ENCODE measurements at regions not wholly inside any gene's neighbourhood (a gene's known extent, or its start where the extent isn't known, plus 50 kb on each side); places are given as distances from the start of the nearest gene placed in this dataset.

- Mint-ChIP-seq H3K36me3 (ENCODE audit: insufficient read depth, unreplicated experiment) (no peaks in the 10 kb centered on the region), H3K4me1 (ENCODE audit: insufficient read depth, unreplicated experiment) (peaks cover 38% of the 10 kb centered on the region), H3K27ac (ENCODE audit: low read depth, unreplicated experiment) (no peak overlapping the region), H3K9me3 (ENCODE audit: unreplicated experiment) (peaks cover 14% of the 10 kb centered on the region), H3K4me3 (ENCODE audit: unreplicated experiment) (no peak overlapping the region), H3K27me3 (ENCODE audit: insufficient read depth, unreplicated experiment) (no peaks in the 10 kb centered on the region)
- POLR2A ChIA-PET = interaction anchor here (1.7 kb wide), 1 partner anchor 94 kb away, joined by 6 read pairs; no protein-coding TSS in a partner anchor
- CTCF ChIA-PET = interaction anchor here (0.6 to 1.6 kb wide), 5 partner anchors 9 to 998 kb away, joined by 3 to 6 read pairs (median 3); no protein-coding TSS in a partner anchor
- peak; percentile 75 for DNase-seq (ENCODE audit: unreplicated experiment)
- intact Hi-C loops (cut with micrococcal nuclease) = no loop called here
- TF ChIP-seq, protein P1, sequence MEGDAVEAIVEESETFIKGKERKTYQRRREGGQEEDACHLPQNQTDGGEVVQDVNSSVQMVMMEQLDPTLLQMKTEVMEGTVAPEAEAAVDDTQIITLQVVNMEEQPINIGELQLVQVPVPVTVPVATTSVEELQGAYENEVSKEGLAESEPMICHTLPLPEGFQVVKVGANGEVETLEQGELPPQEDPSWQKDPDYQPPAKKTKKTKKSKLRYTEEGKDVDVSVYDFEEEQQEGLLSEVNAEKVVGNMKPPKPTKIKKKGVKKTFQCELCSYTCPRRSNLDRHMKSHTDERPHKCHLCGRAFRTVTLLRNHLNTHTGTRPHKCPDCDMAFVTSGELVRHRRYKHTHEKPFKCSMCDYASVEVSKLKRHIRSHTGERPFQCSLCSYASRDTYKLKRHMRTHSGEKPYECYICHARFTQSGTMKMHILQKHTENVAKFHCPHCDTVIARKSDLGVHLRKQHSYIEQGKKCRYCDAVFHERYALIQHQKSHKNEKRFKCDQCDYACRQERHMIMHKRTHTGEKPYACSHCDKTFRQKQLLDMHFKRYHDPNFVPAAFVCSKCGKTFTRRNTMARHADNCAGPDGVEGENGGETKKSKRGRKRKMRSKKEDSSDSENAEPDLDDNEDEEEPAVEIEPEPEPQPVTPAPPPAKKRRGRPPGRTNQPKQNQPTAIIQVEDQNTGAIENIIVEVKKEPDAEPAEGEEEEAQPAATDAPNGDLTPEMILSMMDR (IDR thresholded peaks at IDR 0.05; ENCODE audit: unreplicated experiment) = no peak
- no TSS peak for BruUV-seq (replicated peaks)
Observed at GRCh38 chr5:162325143-162325727, 257.7 kb downstream of the GABRG2 start.

GRCh38 chr5:162334944-162335343, 267.4 kb downstream of the GABRG2 start:
- CTCF ChIA-PET = no interaction called here
- no TSS peak for BruUV-seq (replicated peaks)
- POLR2A ChIA-PET = no interaction called here
- no peak overlapping the region for H3K4me3 Mint-ChIP-seq (ENCODE audit: unreplicated experiment)
- H3K4me1 Mint-ChIP-seq (ENCODE audit: insufficient read depth, unreplicated experiment) = no peaks in the 10 kb centered on the region
- TF ChIP-seq, protein P1 (IDR thresholded peaks at IDR 0.05; ENCODE audit: unreplicated experiment) = no peak
- no peak overlapping the region for H3K27ac Mint-ChIP-seq (ENCODE audit: low read depth, unreplicated experiment)
- no peak for DNase-seq (ENCODE audit: unreplicated experiment)
- intact Hi-C loops (cut with micrococcal nuclease) = no loop called here
- no peaks in the 10 kb centered on the region for H3K36me3 Mint-ChIP-seq (ENCODE audit: insufficient read depth, unreplicated experiment)
- H3K9me3 Mint-ChIP-seq (ENCODE audit: unreplicated experiment) = peaks cover 6% of the 10 kb centered on the region
- no peaks in the 10 kb centered on the region for H3K27me3 Mint-ChIP-seq (ENCODE audit: insufficient read depth, unreplicated experiment)

DNA sequence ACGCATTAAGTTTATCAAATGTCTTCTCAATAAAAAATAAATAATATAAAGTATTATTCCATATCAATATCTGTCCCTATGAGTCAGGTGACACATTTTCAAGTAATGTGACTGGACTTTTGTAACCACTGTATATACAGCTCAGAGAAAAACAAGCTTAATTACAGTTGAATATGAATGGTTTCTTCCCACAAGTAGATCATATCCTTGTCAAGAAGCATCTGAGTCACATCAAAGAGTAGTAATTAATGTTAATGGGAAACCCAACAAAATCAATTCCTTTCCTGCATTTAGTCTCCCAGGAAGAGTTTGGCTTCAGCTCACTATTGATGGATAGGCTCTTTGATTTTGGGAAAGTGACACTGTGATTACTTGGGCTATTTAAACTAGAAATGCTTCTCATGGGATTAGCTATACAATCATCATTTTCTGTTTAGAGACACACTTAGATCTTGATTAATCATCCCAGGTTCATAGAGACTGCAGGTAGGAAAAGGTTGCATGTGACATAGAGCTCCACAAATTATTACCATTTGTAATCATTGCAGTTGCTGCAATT, 292.9 kb downstream of the GABRG2 start:
- no peaks in the 10 kb centered on the region for H3K4me1 Mint-ChIP-seq (ENCODE audit: insufficient read depth, unreplicated experiment)
- no peak overlapping the region for H3K4me3 Mint-ChIP-seq (ENCODE audit: unreplicated experiment)
- peaks cover 12% of the 10 kb centered on the region for H3K9me3 Mint-ChIP-seq (ENCODE audit: unreplicated experiment)
- no peaks in the 10 kb centered on the region for H3K36me3 Mint-ChIP-seq (ENCODE audit: insufficient read depth, unreplicated experiment)
- no peak for DNase-seq (ENCODE audit: unreplicated experiment)
- POLR2A ChIA-PET = interaction anchor here (1.2 kb wide), 1 partner anchor 27 kb away, joined by 3 read pairs; no protein-coding TSS in a partner anchor
- BruUV-seq (replicated peaks) = no TSS peak
- H3K27ac Mint-ChIP-seq (ENCODE audit: low read depth, unreplicated experiment) = no peak overlapping the region
- no peaks in the 10 kb centered on the region for H3K27me3 Mint-ChIP-seq (ENCODE audit: insufficient read depth, unreplicated experiment)
- TF ChIP-seq, protein P1 (IDR thresholded peaks at IDR 0.05; ENCODE audit: unreplicated experiment) = no peak
- CTCF ChIA-PET = interaction anchor here (1.1 kb wide), 1 partner anchor 12 kb away, joined by 4 read pairs; no protein-coding TSS in a partner anchor
- intact Hi-C loops (cut with micrococcal nuclease) = no loop called here

GRCh38 chr5:162372256-162372655, 304.7 kb downstream of the GABRG2 start:
- no peaks in the 10 kb centered on the region for H3K27me3 Mint-ChIP-seq (ENCODE audit: insufficient read depth, unreplicated experiment)
- H3K4me1 Mint-ChIP-seq (ENCODE audit: insufficient read depth, unreplicated experiment) = no peaks in the 10 kb centered on the region
- H3K27ac Mint-ChIP-seq (ENCODE audit: low read depth, unreplicated experiment) = no peak overlapping the region
- intact Hi-C loops (cut with micrococcal nuclease) = no loop called here
- no TSS peak for BruUV-seq (replicated peaks)
- POLR2A ChIA-PET = interaction anchor here (0.6 to 0.9 kb wide), 2 partner anchors 55 to 237 kb away, joined by 3 to 5 read pairs; no protein-coding TSS in a partner anchor
- H3K4me3 Mint-ChIP-seq (ENCODE audit: unreplicated experiment) = no peak overlapping the region
- DNase-seq (ENCODE audit: unreplicated experiment) = no peak
- CTCF ChIA-PET = interaction anchor here (0.6 to 1.0 kb wide), 3 partner anchors 12 to 979 kb away, joined by 3 to 4 read pairs (median 3); no protein-coding TSS in a partner anchor
- H3K9me3 Mint-ChIP-seq (ENCODE audit: unreplicated experiment) = peaks cover 24% of the 10 kb centered on the region
- TF ChIP-seq, protein P1 (IDR thresholded peaks at IDR 0.05; ENCODE audit: unreplicated experiment) = no peak
- no peaks in the 10 kb centered on the region for H3K36me3 Mint-ChIP-seq (ENCODE audit: insufficient read depth, unreplicated experiment)

Data from MCF 10A (cell line).